HG03135 (cell line): ENCODE measurements at regions not wholly inside any gene's neighbourhood (a gene's known extent, or its start where the extent isn't known, plus 50 kb on each side); places are given as distances from the start of the nearest gene placed in this dataset.

ENCODE experiments used
- ATAC-seq: cut with Tn5 transposase; IDR thresholded peaks from one replicate; pipeline ENCODE4 v1.9.1; 2021; ENCODE audit warnings: mild to moderate bottlenecking, moderate library complexity; ENCODE audit not compliant: unreplicated experiment

GRCh38 chr4:144901141-144901540 lies 196.9 kb downstream of the ANAPC10 start:
- no peak for ATAC-seq

DNA sequence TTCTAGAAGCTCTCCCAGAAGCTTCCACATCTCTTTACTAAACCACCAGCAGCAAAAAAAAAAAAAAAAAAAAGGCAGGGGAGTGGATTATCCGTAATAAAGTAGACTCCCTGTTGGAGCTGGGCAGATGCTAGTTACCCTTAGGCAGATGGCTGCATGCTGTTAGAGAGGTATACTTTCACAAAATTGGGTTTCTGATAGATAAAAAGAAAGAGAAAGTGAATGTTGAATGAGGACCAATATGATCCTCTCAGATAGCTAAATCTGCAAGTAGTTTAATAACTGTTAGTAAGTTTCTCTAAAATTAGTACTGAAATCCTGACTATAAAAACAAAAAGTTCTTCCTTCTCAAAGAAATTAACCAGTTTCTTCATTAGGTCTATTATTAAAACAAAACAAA lies 195.4 kb downstream of the ANAPC10 start:
- peak; percentile 65 for ATAC-seq

DNA sequence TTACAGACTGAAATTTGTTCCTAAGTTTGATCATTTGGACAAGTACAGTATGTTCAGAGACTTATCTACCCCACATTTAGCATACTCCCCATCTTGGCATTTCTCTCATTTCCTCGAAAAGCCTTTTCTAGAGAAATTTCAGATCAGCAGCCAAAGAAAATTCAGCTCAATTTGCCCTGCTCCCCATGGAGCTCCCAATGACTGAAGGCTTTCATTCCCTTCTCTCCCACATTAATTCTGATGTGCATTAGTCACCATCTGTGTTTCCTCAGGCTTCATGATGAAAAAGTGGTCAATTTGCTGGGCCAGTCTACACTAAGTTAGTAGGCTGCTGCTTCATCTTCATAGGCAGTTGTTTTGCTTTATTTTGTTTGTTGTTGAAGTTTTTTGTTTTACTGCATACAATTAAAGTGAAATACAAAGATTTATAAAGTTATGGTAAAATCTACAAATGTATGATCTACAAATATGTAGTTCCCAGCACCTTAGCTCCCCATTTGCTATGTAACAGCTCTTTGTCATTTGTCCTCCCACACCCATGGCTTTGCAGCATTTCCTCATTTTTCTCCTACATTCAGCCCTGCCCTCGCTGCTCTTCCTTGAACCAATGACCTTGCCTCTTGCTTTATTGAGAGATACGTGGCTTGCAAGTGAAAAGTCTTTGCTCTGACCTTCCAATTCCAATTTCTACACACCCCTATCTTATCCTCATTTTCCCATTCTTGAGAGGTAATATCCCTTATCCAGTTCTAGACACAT lies 193.9 kb downstream of the ANAPC10 start:
- ATAC-seq: no peak

- no peak for ATAC-seq
Observed at GRCh38 chr4:144905286-144905685, 192.7 kb downstream of the ANAPC10 start.

- no peak for ATAC-seq
Observed at GRCh38 chr4:144906181-144906925, 191.6 kb downstream of the ANAPC10 start.

DNA sequence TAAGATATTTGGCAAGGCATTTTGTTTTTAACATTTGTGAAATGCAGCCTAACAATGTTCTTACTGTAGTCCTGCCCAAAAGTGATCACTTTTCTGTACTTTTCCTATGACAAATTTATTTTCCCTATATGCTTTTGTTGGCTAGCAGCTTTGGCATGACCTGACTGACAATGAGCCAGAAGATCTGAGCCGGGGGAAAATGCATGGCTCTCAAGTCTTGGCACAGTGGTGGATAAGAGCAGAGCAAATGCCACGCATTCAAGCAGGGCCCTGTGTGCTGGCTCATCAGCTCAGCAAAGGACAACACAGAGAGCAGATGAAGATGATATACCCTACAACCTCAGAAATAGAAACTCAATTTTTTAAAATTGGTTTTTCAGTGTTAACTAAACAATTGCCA lies 187.3 kb downstream of the ANAPC10 start:
- no peak for ATAC-seq
